SK-N-SH (cell line): ENCODE measurements at regions not wholly inside any gene's neighbourhood (a gene's known extent, or its start where the extent isn't known, plus 50 kb on each side); places are given as distances from the start of the nearest gene placed in this dataset.

Experiments
- IRF3 ChIP-seq: fragments of 150-350 bp; IDR thresholded peaks from 2 replicates; pipeline ENCODE4 v1.6.1; 2016; ENCODE audit warnings: mild to moderate bottlenecking, low read depth, low read length
- JUND ChIP-seq: IDR thresholded peaks from 2 replicates; pipeline ENCODE4 v1.4.0; 2012
- TF ChIP-seq, protein P1 (sequence below): fragments of 200-600 bp; sonication (generic); IDR thresholded peaks from 2 replicates; pipeline ENCODE4 v1.6.1; 2017; ENCODE audit warnings: antibody characterized with exemption, mild to moderate bottlenecking, moderate library complexity

DNA sequence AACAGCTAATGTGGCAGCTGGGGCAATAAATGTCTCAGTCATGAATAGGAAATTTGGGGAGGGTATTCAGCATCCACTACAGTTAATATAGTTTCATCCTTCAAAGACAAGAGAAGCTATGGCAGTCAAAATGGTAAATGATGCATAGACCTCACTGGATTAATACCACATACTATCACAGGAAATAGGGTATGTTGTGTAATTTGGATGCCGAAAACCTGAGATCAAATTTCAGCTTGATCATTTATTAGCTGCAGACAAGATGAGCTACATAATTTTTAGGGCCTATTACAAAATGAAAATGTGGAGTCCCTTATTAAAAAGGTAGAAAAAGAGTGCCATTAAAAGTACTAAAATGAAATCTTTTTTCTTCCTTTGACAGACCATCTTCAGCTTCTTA, 112.6 kb upstream of the MTAP start:
- TF ChIP-seq JUND: no peak
- no peak for TF ChIP-seq IRF3
- TF ChIP-seq, protein P1, sequence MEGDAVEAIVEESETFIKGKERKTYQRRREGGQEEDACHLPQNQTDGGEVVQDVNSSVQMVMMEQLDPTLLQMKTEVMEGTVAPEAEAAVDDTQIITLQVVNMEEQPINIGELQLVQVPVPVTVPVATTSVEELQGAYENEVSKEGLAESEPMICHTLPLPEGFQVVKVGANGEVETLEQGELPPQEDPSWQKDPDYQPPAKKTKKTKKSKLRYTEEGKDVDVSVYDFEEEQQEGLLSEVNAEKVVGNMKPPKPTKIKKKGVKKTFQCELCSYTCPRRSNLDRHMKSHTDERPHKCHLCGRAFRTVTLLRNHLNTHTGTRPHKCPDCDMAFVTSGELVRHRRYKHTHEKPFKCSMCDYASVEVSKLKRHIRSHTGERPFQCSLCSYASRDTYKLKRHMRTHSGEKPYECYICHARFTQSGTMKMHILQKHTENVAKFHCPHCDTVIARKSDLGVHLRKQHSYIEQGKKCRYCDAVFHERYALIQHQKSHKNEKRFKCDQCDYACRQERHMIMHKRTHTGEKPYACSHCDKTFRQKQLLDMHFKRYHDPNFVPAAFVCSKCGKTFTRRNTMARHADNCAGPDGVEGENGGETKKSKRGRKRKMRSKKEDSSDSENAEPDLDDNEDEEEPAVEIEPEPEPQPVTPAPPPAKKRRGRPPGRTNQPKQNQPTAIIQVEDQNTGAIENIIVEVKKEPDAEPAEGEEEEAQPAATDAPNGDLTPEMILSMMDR: no peak
